Effector memory CD4-positive, alpha-beta T cell (primary cell): ENCODE measurements at regions not wholly inside any gene's neighbourhood (a gene's known extent, or its start where the extent isn't known, plus 50 kb on each side); places are given as distances from the start of the nearest gene placed in this dataset.

Source experiments
- DNase-seq, 3 donors: peaks; one replicate each; pipeline ENCODE4 v3.0.0-alpha.2; 2020
- H3K27ac ChIP-seq: 2 replicates; pipeline ENCODE4 v1.7.0; 2013; ENCODE audit warnings: mild to moderate bottlenecking, low read length, moderate library complexity; ENCODE audit not compliant: insufficient read depth, poor library complexity, severe bottlenecking
- H3K27me3 ChIP-seq: replicated peaks from 2 replicates; pipeline ENCODE4 v1.7.0; 2013; ENCODE audit warnings: mild to moderate bottlenecking, low read length; ENCODE audit not compliant: insufficient read depth, control insufficient read depth, poor library complexity, severe bottlenecking
- H3K36me3 ChIP-seq: 2 replicates; pipeline ENCODE4 v1.7.0; 2013; ENCODE audit warnings: mild to moderate bottlenecking, low read length, moderate library complexity; ENCODE audit not compliant: control insufficient read depth, insufficient read depth
- H3K4me1 ChIP-seq: 2 replicates; pipeline ENCODE4 v1.7.0; 2013; ENCODE audit warnings: low read length, mild to moderate bottlenecking; ENCODE audit not compliant: control insufficient read depth, insufficient read depth, poor library complexity, severe bottlenecking
- H3K4me3 ChIP-seq: 2 replicates; pipeline ENCODE4 v1.7.0; 2013; ENCODE audit warnings: low read length, low read depth, mild to moderate bottlenecking; ENCODE audit not compliant: insufficient read depth, poor library complexity, severe bottlenecking
- H3K9me3 ChIP-seq: 2 replicates; pipeline ENCODE4 v1.7.0; 2013; ENCODE audit warnings: mild to moderate bottlenecking, low read length, moderate library complexity; ENCODE audit not compliant: control insufficient read depth

- DNase-seq: no peak
- Histone ChIP-seq H3K27ac (no peak overlapping the region), H3K27me3 (no peaks in the 10 kb centered on the region), H3K4me1 (no peaks in the 10 kb centered on the region), H3K4me3 (no peak overlapping the region), H3K36me3 (no peaks in the 10 kb centered on the region), H3K9me3 (no peaks in the 10 kb centered on the region)
Observed at GRCh38 chr14:62364800-62365280, 602.6 kb downstream of the SNAPC1 start.

- Histone ChIP-seq H3K36me3 (no peaks in the 10 kb centered on the region), H3K4me1 (no peaks in the 10 kb centered on the region), H3K4me3 (no peak overlapping the region), H3K27ac (no peak overlapping the region), H3K9me3 (no peaks in the 10 kb centered on the region), H3K27me3 (no peaks in the 10 kb centered on the region)
- no peak for DNase-seq
Observed at GRCh38 chr14:62369919-62370560, 607.8 kb downstream of the SNAPC1 start.

- H3K36me3 ChIP-seq: no peaks in the 10 kb centered on the region
- H3K9me3 ChIP-seq: no peaks in the 10 kb centered on the region
- H3K27me3 ChIP-seq: no peaks in the 10 kb centered on the region
- no peak overlapping the region for H3K4me3 ChIP-seq
- DNase-seq: no peak
- H3K27ac ChIP-seq: no peak overlapping the region
- H3K4me1 ChIP-seq: no peaks in the 10 kb centered on the region
Observed at GRCh38 chr14:62373944-62374343, 611.7 kb downstream of the SNAPC1 start.

- no peak overlapping the region for H3K27ac ChIP-seq
- H3K4me1 ChIP-seq: no peaks in the 10 kb centered on the region
- no peaks in the 10 kb centered on the region for H3K36me3 ChIP-seq
- H3K9me3 ChIP-seq: no peaks in the 10 kb centered on the region
- H3K4me3 ChIP-seq: no peak overlapping the region
- no peak for DNase-seq
- no peaks in the 10 kb centered on the region for H3K27me3 ChIP-seq
Observed at GRCh38 chr14:62378057-62378456, 615.8 kb downstream of the SNAPC1 start.

- no peak for DNase-seq
- H3K9me3 ChIP-seq: no peaks in the 10 kb centered on the region
- H3K27me3 ChIP-seq: no peaks in the 10 kb centered on the region
- H3K27ac ChIP-seq: no peak overlapping the region
- no peaks in the 10 kb centered on the region for H3K4me1 ChIP-seq
- no peak overlapping the region for H3K4me3 ChIP-seq
- H3K36me3 ChIP-seq: no peaks in the 10 kb centered on the region
Observed at GRCh38 chr14:62381311-62382070, 619.3 kb downstream of the SNAPC1 start.

- no peak overlapping the region for H3K4me3 ChIP-seq
- H3K36me3 ChIP-seq: no peaks in the 10 kb centered on the region
- H3K4me1 ChIP-seq: no peaks in the 10 kb centered on the region
- H3K9me3 ChIP-seq: no peaks in the 10 kb centered on the region
- H3K27ac ChIP-seq: no peak overlapping the region
- H3K27me3 ChIP-seq: no peaks in the 10 kb centered on the region
- DNase-seq: no peak
Observed at GRCh38 chr14:62409169-62409568, 636.1 kb downstream of the KCNH5 start.

- Histone ChIP-seq H3K36me3 (no peaks in the 10 kb centered on the region), H3K27me3 (no peaks in the 10 kb centered on the region), H3K4me3 (no peak overlapping the region), H3K27ac (no peak overlapping the region), H3K9me3 (no peaks in the 10 kb centered on the region), H3K4me1 (no peaks in the 10 kb centered on the region)
- DNase-seq: no peak
Observed at GRCh38 chr14:62409626-62410300, 635.5 kb downstream of the KCNH5 start.

- no peak overlapping the region for H3K27ac ChIP-seq
- H3K9me3 ChIP-seq: no peaks in the 10 kb centered on the region
- H3K36me3 ChIP-seq: no peaks in the 10 kb centered on the region
- H3K4me1 ChIP-seq: no peaks in the 10 kb centered on the region
- no peaks in the 10 kb centered on the region for H3K27me3 ChIP-seq
- no peak overlapping the region for H3K4me3 ChIP-seq
- no peak for DNase-seq
Observed at GRCh38 chr14:62420847-62421246, 624.4 kb downstream of the KCNH5 start.

- DNase-seq: no peak
- H3K27ac ChIP-seq: no peak overlapping the region
- H3K4me1 ChIP-seq: no peaks in the 10 kb centered on the region
Observed at GRCh38 chr14:62428429-62429203, 616.6 kb downstream of the KCNH5 start.

More at GRCh38 chr14:62428429-62429203, 616.6 kb downstream of the KCNH5 start:
- no peak overlapping the region for H3K4me3 ChIP-seq
- H3K27me3 ChIP-seq: no peaks in the 10 kb centered on the region
- no peaks in the 10 kb centered on the region for H3K36me3 ChIP-seq
- H3K9me3 ChIP-seq: no peaks in the 10 kb centered on the region
